HepG2 (cell line): ENCODE measurements at regions not wholly inside any gene's neighbourhood (a gene's known extent, or its start where the extent isn't known, plus 50 kb on each side); places are given as distances from the start of the nearest gene placed in this dataset.

ENCODE experiments used
- ATAC-seq: fragments of 200-7000 bp; cut with Tn5 transposase; 3 replicates; pipeline ENCODE4 v1.9.1; 2020; ENCODE audit warnings: mild to moderate bottlenecking, moderate library complexity
- BruUV-seq: library from RNA; stranded (reverse); fragments of 400-500 nt; replicated peaks from 2 replicates; lab custom pipeline; 2021; lab: Mats Ljungman, UMichigan
- CTCF ChIA-PET: fragments of 300-600 bp; formaldehyde crosslinking; extraction: SDS; loops from one replicate; lab custom pipeline; 2021; ENCODE audit warnings: low total read pairs, inconsistent platforms, low intra/inter-chr PET ratio; lab: Yijun Ruan, JAX
- POLR2A ChIA-PET: fragments of 350-600 bp; sonication (Branson Sonifier 250); formaldehyde crosslinking; loops from one replicate; lab custom pipeline; 2020; ENCODE audit warnings: antibody characterized with exemption, inconsistent platforms; lab: Yijun Ruan, JAX
- DNase-seq: peaks from one replicate; pipeline ENCODE4 v3.0.0-alpha.2; 2015; ENCODE audit warnings: low spot score
- FAIRE-seq: peaks from 3 replicates; lab custom pipeline; 2011; peaks lifted over from hg19 to GRCh38; lab: Jason Lieb, UNC
- H2AFZ ChIP-seq: one replicate; pipeline ENCODE4 v1.6.1; 2011; ENCODE audit warnings: low read length, inconsistent platforms
- H3K27ac ChIP-seq: fragments of 300-600 bp; 3 replicates; pipeline ENCODE4 v1.8.0; 2011; ENCODE audit warnings: mixed run types, mild to moderate bottlenecking, mixed read lengths, low read length, inconsistent platforms; ENCODE audit not compliant: insufficient read depth; ENCODE audit errors: extremely low read length
- H3K27me3 ChIP-seq, 2 experiments: fragments of 200-600 bp in 1 of 2; 2 replicates in 1 of 2; 3 replicates in 1 of 2; pipeline versions ENCODE4 v1.6.0 to v1.8.0; 2011; ENCODE audit warnings: low read length in 2 of 2, mild to moderate bottlenecking in 2 of 2, moderate library complexity in 2 of 2, inconsistent platforms in 1 of 2; ENCODE audit not compliant: insufficient read depth in 2 of 2, control insufficient read depth in 1 of 2
- H3K36me3 ChIP-seq, 2 experiments: fragments of 200-600 bp in 1 of 2; replicated peaks in 1 of 2; 2 replicates in 1 of 2; 3 replicates in 1 of 2; pipeline versions ENCODE4 v1.5.1 to v1.8.0; 2011; ENCODE audit warnings: low read length in 2 of 2, inconsistent platforms in 1 of 2; ENCODE audit not compliant: insufficient read depth in 2 of 2, control insufficient read depth in 1 of 2
- H3K4me1 ChIP-seq: 2 replicates; pipeline ENCODE4 v1.5.1; 2012; ENCODE audit warnings: low read length, inconsistent platforms; ENCODE audit not compliant: insufficient read depth
- H3K4me2 ChIP-seq: 2 replicates; pipeline ENCODE4 v1.6.0; 2011; ENCODE audit warnings: low read depth, low read length, inconsistent platforms
- H3K4me3 ChIP-seq, 3 experiments: fragments of 200-600 bp in 1 of 3; sonication (generic), shearing (Covaris generic) in 1 of 3; replicated peaks in 1 of 3; 2 replicates each; pipeline ENCODE4 v1.5.1; 2011 to 2016; ENCODE audit warnings: low read length in 3 of 3, inconsistent platforms in 2 of 3, low read depth in 2 of 3, mild to moderate bottlenecking in 2 of 3, control low read depth in 1 of 3, mixed read lengths in 1 of 3; ENCODE audit not compliant: insufficient read depth in 1 of 3
- H3K79me2 ChIP-seq: one replicate; pipeline ENCODE4 v1.6.1; 2011; ENCODE audit warnings: low read length, inconsistent platforms; ENCODE audit not compliant: insufficient read depth
- H3K9ac ChIP-seq: 2 replicates; pipeline ENCODE4 v1.6.0; 2011; ENCODE audit warnings: mild to moderate bottlenecking, low read depth, low read length, inconsistent platforms; ENCODE audit not compliant: insufficient read depth
- H3K9me3 ChIP-seq: 2 replicates; pipeline ENCODE4 v1.5.1; 2012; ENCODE audit warnings: mild to moderate bottlenecking, low read length
- H4K20me1 ChIP-seq: 2 replicates; pipeline ENCODE4 v1.6.0; 2011; ENCODE audit warnings: inconsistent platforms, mild to moderate bottlenecking, low read length, moderate library complexity; ENCODE audit not compliant: insufficient read depth
- BRCA1 ChIP-seq: sonication (generic); formaldehyde crosslinking; IDR thresholded peaks from 2 replicates; pipeline ENCODE4 v1.4.0; 2020; ENCODE audit warnings: missing genetic modification reagents
- U2AF1 ChIP-seq: fragments of 200-400 bp; formaldehyde crosslinking; optimal IDR thresholded peaks from 2 replicates; pipeline ENCODE3; 2017; ENCODE audit warnings: mild to moderate bottlenecking, low read depth, low read length
- ZNF441 ChIP-seq: sonication (generic); formaldehyde crosslinking; IDR thresholded peaks from 2 replicates; pipeline ENCODE4 v1.7.0; 2021; ENCODE audit warnings: missing genetic modification reagents, borderline replicate concordance
- ZNF484 ChIP-seq: sonication (generic); formaldehyde crosslinking; IDR thresholded peaks from 2 replicates; pipeline ENCODE4 v1.5.1; 2020; ENCODE audit warnings: mild to moderate bottlenecking, low read depth, missing genetic modification reagents, borderline replicate concordance
- ZNF614 ChIP-seq: IDR thresholded peaks from 2 replicates; pipeline ENCODE4 v1.6.1; 2018; ENCODE audit warnings: missing biosample characterization, missing genetic modification reagents, inconsistent platforms, borderline replicate concordance
- ZNF7 ChIP-seq: IDR thresholded peaks from 2 replicates; pipeline ENCODE4 v1.6.1; 2016; ENCODE audit warnings: missing biosample characterization, missing genetic modification reagents
- ZNF772 ChIP-seq: sonication (generic); formaldehyde crosslinking; IDR thresholded peaks from 2 replicates; pipeline ENCODE4 v1.5.0; 2020; ENCODE audit warnings: mild to moderate bottlenecking, missing genetic modification reagents
- ZSCAN29 ChIP-seq: sonication (generic); formaldehyde crosslinking; conservative IDR thresholded peaks from 2 replicates; pipeline ENCODE4 v1.4.0; 2020; ENCODE audit warnings: mild to moderate bottlenecking, missing genetic modification reagents
- WGBS: methylation state at CpG from one replicate; pipeline ENCODE4 v1.1.6; 2017; ENCODE audit warnings: low lambda C conversion rate; 5-methylcytosine and 5-hydroxymethylcytosine counted together
- in situ Hi-C: cut with HindIII; loops from 2 replicates; pipeline ENCODE4 v1.10.0; 2017; ENCODE audit warnings: low pct_unique_long_range_greater_than_20kb; ENCODE audit not compliant: extremely low pct_ligation_motif_present
- intact Hi-C: fragments of 100-400 bp; cut with micrococcal nuclease; formaldehyde crosslinking; loops from one replicate; pipeline ENCODE4 v1.10.0; 2022; ENCODE audit not compliant: unreplicated experiment
- TF ChIP-seq, protein P1 (sequence below), 2 experiments: IDR thresholded peaks; 2 replicates each; pipeline ENCODE4 v1.6.1; 2011 to 2012; ENCODE audit warnings: low read length in 2 of 2, borderline replicate concordance in 1 of 2, low read depth in 1 of 2, mild to moderate bottlenecking in 1 of 2, moderate library complexity in 1 of 2
- TF ChIP-seq, protein P2 (sequence below), 2 experiments: fragments of 450-650 bp in 1 of 2; sonication (generic) in 1 of 2; formaldehyde crosslinking; IDR thresholded peaks; 2 replicates each; pipeline versions ENCODE4 v1.5.0 to v1.8.0; 2020 to 2022; ENCODE audit warnings: mild to moderate bottlenecking in 1 of 2, missing genetic modification reagents in 1 of 2
- TF ChIP-seq, protein P3 (sequence below): IDR thresholded peaks from 2 replicates; pipeline ENCODE4 v1.6.1; 2016; ENCODE audit warnings: control low read depth

DNA sequence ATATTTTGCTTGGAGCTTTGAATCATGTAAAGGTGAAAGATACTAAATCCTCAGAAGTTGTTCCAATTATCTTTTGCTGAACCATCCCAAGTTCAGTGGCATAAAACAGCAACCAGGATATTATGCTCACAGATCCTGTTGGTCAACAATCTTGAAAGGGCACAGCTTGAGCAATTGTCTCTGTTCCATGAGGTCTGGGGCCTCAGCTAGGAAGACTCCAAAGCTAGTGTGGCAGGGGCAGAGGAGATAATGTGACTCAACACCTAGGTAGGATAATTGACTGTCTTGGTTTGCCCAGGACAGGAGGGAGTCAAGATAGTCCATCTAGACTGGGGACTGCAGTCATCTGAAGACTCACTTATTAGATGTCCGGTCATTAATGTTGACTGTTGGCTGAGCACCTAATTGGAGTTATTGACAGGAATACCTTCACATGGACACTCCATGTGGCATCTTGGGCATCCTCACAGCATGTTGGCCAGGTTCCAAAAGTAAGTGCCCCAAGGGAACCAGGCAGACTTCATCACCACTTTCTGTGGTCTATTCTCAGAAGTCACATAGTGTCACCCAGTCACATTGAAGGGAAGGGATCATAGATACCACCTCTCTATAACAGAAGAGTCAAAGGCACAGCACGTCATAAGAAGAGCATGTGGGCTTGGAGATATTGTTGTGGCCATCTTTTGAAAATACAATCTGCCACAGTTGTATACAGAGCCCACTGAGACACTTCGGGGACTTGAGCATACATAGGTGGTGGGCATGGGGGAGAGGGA, 88.4 kb upstream of the GPBP1 start:
- no peaks in the 10 kb centered on the region for H3K79me2 ChIP-seq
- no peak overlapping the region for H3K4me3 ChIP-seq
- no peak for DNase-seq
- no peaks in the 10 kb centered on the region for H4K20me1 ChIP-seq
- no peak overlapping the region for H3K9ac ChIP-seq
- no peak overlapping the region for H3K4me2 ChIP-seq
- no peaks in the 10 kb centered on the region for H3K27me3 ChIP-seq
- no peaks in the 10 kb centered on the region for H3K9me3 ChIP-seq
- no TSS peak for BruUV-seq
- ChIA-PET POLR2A (no interaction called here), CTCF (no interaction called here)
- no peak for ATAC-seq
- in situ Hi-C loops = loop anchor here (25.0 kb wide), 1 partner anchor 823 kb away; no protein-coding TSS in a partner anchor
- H3K36me3 ChIP-seq = no peaks in the 10 kb centered on the region
- no peak overlapping the region for H3K27ac ChIP-seq
- 47% methylated on average over 3 of the region's 3 CpGs for WGBS
- FAIRE-seq = no peak
- H3K4me1 ChIP-seq = no peaks in the 10 kb centered on the region
- no peak overlapping the region for H2AFZ ChIP-seq
- intact Hi-C loops = no loop called here
- TF ChIP-seq, protein P1, sequence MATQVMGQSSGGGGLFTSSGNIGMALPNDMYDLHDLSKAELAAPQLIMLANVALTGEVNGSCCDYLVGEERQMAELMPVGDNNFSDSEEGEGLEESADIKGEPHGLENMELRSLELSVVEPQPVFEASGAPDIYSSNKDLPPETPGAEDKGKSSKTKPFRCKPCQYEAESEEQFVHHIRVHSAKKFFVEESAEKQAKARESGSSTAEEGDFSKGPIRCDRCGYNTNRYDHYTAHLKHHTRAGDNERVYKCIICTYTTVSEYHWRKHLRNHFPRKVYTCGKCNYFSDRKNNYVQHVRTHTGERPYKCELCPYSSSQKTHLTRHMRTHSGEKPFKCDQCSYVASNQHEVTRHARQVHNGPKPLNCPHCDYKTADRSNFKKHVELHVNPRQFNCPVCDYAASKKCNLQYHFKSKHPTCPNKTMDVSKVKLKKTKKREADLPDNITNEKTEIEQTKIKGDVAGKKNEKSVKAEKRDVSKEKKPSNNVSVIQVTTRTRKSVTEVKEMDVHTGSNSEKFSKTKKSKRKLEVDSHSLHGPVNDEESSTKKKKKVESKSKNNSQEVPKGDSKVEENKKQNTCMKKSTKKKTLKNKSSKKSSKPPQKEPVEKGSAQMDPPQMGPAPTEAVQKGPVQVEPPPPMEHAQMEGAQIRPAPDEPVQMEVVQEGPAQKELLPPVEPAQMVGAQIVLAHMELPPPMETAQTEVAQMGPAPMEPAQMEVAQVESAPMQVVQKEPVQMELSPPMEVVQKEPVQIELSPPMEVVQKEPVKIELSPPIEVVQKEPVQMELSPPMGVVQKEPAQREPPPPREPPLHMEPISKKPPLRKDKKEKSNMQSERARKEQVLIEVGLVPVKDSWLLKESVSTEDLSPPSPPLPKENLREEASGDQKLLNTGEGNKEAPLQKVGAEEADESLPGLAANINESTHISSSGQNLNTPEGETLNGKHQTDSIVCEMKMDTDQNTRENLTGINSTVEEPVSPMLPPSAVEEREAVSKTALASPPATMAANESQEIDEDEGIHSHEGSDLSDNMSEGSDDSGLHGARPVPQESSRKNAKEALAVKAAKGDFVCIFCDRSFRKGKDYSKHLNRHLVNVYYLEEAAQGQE (IDR thresholded peaks at IDR 0.05; ENCODE audit: borderline replicate concordance in 1 of 2, low read depth in 1 of 2, low read length in 2 of 2) = no peak
- TF ChIP-seq, protein P2, sequence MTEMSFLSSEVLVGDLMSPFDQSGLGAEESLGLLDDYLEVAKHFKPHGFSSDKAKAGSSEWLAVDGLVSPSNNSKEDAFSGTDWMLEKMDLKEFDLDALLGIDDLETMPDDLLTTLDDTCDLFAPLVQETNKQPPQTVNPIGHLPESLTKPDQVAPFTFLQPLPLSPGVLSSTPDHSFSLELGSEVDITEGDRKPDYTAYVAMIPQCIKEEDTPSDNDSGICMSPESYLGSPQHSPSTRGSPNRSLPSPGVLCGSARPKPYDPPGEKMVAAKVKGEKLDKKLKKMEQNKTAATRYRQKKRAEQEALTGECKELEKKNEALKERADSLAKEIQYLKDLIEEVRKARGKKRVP (CRISPR knock-in tag; IDR thresholded peaks at IDR 0.05) = no peak
- TF ChIP-seq ZNF772 (CRISPR knock-in tag) (no peak), ZNF441 (CRISPR knock-in tag) (no peak), ZNF7 (CRISPR knock-in tag) (no peak), ZNF614 (CRISPR knock-in tag) (no peak), ZSCAN29 (no peak), ZNF484 (CRISPR knock-in tag) (no peak), U2AF1 (no peak), BRCA1 (no peak)
- TF ChIP-seq, protein P3, sequence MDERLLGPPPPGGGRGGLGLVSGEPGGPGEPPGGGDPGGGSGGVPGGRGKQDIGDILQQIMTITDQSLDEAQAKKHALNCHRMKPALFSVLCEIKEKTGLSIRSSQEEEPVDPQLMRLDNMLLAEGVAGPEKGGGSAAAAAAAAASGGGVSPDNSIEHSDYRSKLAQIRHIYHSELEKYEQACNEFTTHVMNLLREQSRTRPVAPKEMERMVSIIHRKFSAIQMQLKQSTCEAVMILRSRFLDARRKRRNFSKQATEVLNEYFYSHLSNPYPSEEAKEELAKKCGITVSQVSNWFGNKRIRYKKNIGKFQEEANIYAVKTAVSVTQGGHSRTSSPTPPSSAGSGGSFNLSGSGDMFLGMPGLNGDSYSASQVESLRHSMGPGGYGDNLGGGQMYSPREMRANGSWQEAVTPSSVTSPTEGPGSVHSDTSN (CRISPR knock-in tag) = no peak
